Spleen (tissue), 7 donors: ENCODE measurements at regions not wholly inside any gene's neighbourhood (a gene's known extent, or its start where the extent isn't known, plus 50 kb on each side); places are given as distances from the start of the nearest gene placed in this dataset.

Experiments
- POLR2AphosphoS5 ChIP-seq, 3 donors: sonication (generic); formaldehyde crosslinking; IDR thresholded peaks; one replicate each; pipeline ENCODE4 v1.5.1; 2017; ENCODE audit warnings: antibody characterized with exemption in 3 of 3
- TF ChIP-seq, protein P1 (sequence below), 11 experiments: fragments of 200-600 bp in 7 of 11; fragments of 450-650 bp in 4 of 11; sonication (generic) in 4 of 11; IDR thresholded peaks in 8 of 11; conservative IDR thresholded peaks in 3 of 11; 1 replicate in 7 of 11; 2 replicates in 4 of 11; pipeline versions ENCODE4 v1.4.0 to v1.8.0; 2016 to 2021; ENCODE audit warnings: antibody characterized with exemption in 11 of 11, inconsistent platforms in 4 of 11, mild to moderate bottlenecking in 1 of 11
- donor health status: DM: no; HTN: no; CAD: no; lungs with moderate emphysema.
- donor health status: DM: no; HTN: no; CAD: no.
- donor health status: DM: no; HTN: no; CAD: no.

DNA sequence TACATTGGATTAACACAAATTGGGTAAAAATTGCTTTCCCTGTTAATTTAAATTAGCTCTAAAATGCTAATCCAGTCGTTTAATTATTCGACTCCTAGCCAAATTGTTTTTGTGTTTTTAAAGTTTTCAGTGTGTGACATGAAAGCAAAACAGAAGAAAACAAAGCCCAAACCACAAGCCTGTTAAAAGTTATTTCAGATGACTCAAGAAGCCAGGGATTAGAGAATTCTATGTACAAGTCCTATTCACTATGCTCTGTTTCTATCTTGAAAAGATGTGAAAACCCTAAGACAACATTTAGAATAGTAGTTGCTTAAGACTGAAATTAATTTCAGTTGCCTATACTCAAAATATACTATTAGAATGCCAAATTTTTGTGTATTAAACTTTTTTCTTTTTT, 294.8 kb upstream of the ADAMTS5 start:
- TF ChIP-seq, protein P1, sequence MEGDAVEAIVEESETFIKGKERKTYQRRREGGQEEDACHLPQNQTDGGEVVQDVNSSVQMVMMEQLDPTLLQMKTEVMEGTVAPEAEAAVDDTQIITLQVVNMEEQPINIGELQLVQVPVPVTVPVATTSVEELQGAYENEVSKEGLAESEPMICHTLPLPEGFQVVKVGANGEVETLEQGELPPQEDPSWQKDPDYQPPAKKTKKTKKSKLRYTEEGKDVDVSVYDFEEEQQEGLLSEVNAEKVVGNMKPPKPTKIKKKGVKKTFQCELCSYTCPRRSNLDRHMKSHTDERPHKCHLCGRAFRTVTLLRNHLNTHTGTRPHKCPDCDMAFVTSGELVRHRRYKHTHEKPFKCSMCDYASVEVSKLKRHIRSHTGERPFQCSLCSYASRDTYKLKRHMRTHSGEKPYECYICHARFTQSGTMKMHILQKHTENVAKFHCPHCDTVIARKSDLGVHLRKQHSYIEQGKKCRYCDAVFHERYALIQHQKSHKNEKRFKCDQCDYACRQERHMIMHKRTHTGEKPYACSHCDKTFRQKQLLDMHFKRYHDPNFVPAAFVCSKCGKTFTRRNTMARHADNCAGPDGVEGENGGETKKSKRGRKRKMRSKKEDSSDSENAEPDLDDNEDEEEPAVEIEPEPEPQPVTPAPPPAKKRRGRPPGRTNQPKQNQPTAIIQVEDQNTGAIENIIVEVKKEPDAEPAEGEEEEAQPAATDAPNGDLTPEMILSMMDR (IDR thresholded peaks at IDR 0.05 in 8 of 11, conservative IDR thresholded peaks at IDR 0.05 in 3 of 11): no peak
- TF ChIP-seq POLR2AphosphoS5 (IDR thresholded peaks at IDR 0.05): no peak
